HG03342 (cell line): ENCODE measurements at regions not wholly inside any gene's neighbourhood (a gene's known extent, or its start where the extent isn't known, plus 50 kb on each side); places are given as distances from the start of the nearest gene placed in this dataset.

Source experiments
- ATAC-seq: cut with Tn5 transposase; IDR thresholded peaks from one replicate; pipeline ENCODE4 v1.9.1; 2021; ENCODE audit warnings: mild to moderate bottlenecking, moderate library complexity; ENCODE audit not compliant: unreplicated experiment

DNA sequence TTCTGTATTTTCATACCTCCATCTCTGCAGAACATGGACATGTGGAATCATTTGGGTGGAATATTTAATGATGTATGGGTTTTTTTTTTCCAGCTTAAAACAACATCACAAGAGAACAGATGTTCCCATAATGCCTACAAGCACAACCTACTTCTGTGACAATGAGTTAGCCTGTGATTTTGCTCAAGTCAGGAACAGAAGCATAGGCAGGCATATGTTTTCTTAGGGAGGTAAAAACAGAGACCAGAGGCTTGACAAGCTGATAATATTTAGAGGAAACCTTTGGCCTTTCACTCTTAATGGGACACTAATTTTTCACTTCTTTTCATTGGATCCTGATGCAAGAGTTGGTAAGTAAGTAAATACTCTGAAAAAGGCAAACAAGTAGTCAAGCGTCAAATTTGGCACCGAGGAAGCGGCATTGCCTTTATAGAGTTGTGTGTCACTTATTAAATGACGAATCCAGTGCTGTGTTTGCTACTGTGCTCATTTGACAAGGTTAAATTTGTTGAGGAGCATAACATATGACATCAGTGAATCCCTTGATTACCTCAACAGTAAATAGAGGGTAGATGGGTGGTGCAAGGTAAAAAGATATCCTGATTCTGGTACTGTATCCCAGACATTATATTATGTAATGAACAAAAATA is 66.7 kb upstream of the RBMS3 start:
- no peak for ATAC-seq

DNA sequence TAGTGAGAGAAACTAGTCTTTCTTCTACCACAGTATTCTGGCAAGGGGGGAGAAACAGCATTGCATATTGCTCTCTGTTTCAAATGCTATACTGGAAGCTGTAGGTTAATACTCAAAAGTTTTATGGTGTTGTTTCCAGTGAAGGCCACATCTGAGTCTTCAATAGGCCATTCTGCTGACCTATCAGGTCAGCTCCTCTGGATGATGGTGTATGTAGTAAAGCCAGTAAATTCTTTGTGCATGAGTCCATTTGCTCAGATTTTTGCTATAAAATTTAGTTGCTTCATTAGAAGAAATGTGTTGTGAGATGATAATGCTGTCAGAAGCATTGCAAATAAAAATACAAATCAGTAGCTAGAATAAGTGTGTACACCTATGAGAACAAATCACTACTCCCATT is 64.9 kb upstream of the RBMS3 start:
- no peak for ATAC-seq

DNA sequence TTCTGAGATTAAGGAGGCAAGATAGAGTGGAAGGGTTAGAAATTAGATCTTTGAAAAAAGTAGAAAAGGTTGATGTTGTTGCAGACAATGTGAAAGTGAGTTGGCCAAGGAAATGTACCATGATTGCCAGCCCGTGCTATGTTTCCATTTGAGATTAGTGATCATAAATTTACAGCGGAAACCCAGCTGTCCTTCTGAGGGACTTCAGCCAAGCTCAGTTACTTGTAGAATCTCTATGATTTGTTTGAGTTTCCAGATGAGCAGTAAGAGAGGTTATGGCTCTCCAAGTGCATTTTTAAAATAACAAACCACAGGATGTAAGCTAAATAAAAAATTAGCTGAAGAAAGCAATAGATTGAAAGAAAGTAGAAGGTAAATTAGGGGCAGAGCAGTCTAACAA is 54.2 kb upstream of the RBMS3 start:
- ATAC-seq: no peak

DNA sequence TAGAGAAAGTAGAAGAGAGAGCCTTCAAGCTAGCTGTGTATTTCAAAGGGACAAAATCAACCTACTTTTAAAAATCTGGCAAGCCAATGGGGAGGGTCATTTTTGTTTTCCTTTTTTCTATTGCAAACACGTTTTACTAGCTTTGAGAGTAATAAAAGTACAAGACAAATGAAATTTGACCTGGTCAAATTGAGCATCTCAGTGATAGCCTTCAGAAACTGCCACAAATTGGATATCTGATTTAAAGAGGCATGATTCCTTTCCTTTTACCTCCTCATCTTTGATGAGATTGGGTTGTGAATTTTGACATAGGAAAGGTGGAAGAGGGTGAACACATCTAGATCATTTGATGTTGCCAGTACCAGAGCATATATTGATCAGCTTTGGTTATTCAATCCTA is 53.6 kb upstream of the RBMS3 start:
- no peak for ATAC-seq
